ENCODE measurements at regions not wholly inside any gene's neighbourhood (a gene's known extent, or its start where the extent isn't known, plus 50 kb on each side); places are given as distances from the start of the nearest gene placed in this dataset.

GRCh38 chr14:86221755-86222154 lies 691.8 kb downstream of the FLRT2 start:
- Histone ChIP-seq H3K27me3 (ENCODE audit: control insufficient read depth in 1 of 2, insufficient read depth in 2 of 2, low read length in 2 of 2) (no peaks in the 10 kb centered on the region), H2AFZ (ENCODE audit: low read length) (no peak overlapping the region), H4K20me1 (ENCODE audit: insufficient read depth, low read length) (no peaks in the 10 kb centered on the region), H3K9me3 (ENCODE audit: low read length) (peaks cover 37% of the 10 kb centered on the region), H3K9ac (ENCODE audit: insufficient read depth, low read depth, low read length) (no peak overlapping the region), H3K36me3 (replicated peaks in 1 of 2; ENCODE audit: control insufficient read depth in 1 of 2, insufficient read depth in 2 of 2, low read length in 2 of 2) (no peaks in the 10 kb centered on the region), H3K4me1 (ENCODE audit: insufficient read depth, low read length) (no peaks in the 10 kb centered on the region), H3K27ac (ENCODE audit: extremely low read length, insufficient read depth, low read length) (no peak overlapping the region), H3K4me3 (replicated peaks in 1 of 3; ENCODE audit: insufficient read depth in 1 of 3, low read depth in 2 of 3, low read length in 3 of 3) (no peak overlapping the region), H3K4me2 (ENCODE audit: low read depth, low read length) (no peak overlapping the region), H3K79me2 (ENCODE audit: insufficient read depth, low read length) (no peaks in the 10 kb centered on the region)
- CTCF ChIA-PET (ENCODE audit: low intra/inter-chr PET ratio, low total read pairs), result no interaction called here
- ATAC-seq, result no peak
- intact Hi-C loops (cut with micrococcal nuclease; ENCODE audit: unreplicated experiment) (no loop called here), in situ Hi-C loops (cut with HindIII; ENCODE audit: extremely low pct_ligation_motif_present, low pct_unique_long_range_greater_than_20kb) (no loop called here)
- no peak for TF ChIP-seq HOXA3 (CRISPR knock-in tag; IDR thresholded peaks at IDR 0.05)
- TF ChIP-seq ZNF496 (CRISPR knock-in tag; IDR thresholded peaks at IDR 0.05; ENCODE audit: insufficient replicate concordance), result no peak
- TF ChIP-seq YEATS4 (CRISPR knock-in tag; IDR thresholded peaks at IDR 0.05; ENCODE audit: borderline replicate concordance), result no peak
- TF ChIP-seq ZBTB44 (CRISPR knock-in tag; IDR thresholded peaks at IDR 0.05), result no peak
- no peak for TF ChIP-seq KMT2B (CRISPR knock-in tag; IDR thresholded peaks at IDR 0.05)
- no peak for TF ChIP-seq SKIL (CRISPR knock-in tag; IDR thresholded peaks at IDR 0.05; ENCODE audit: borderline replicate concordance)
- no peak for TF ChIP-seq MLX (CRISPR knock-in tag; IDR thresholded peaks at IDR 0.05)
- no peak for TF ChIP-seq ZSCAN22 (CRISPR knock-in tag; IDR thresholded peaks at IDR 0.05)
- TF ChIP-seq KDM5A (IDR thresholded peaks at IDR 0.05; ENCODE audit: borderline replicate concordance, low read length), result no peak
- TF ChIP-seq ZNF567 (CRISPR knock-in tag; IDR thresholded peaks at IDR 0.05; ENCODE audit: borderline replicate concordance), result no peak
- TF ChIP-seq TBP (CRISPR knock-in tag; IDR thresholded peaks at IDR 0.05), result no peak
- no peak for TF ChIP-seq ZNF724P (CRISPR knock-in tag; IDR thresholded peaks at IDR 0.05; ENCODE audit: borderline replicate concordance)
- TF ChIP-seq ZNF225 (CRISPR knock-in tag; IDR thresholded peaks at IDR 0.05), result no peak
- TF ChIP-seq PHB2 (IDR thresholded peaks at IDR 0.05; ENCODE audit: partially characterized antibody), result no peak
- no peak for TF ChIP-seq FOXK2 (IDR thresholded peaks at IDR 0.05)
- WGBS (ENCODE audit: low lambda C conversion rate), result 2% methylated on average over 3 of the region's 3 CpGs
- no TSS peak for BruUV-seq (replicated peaks)
- DNase-seq (ENCODE audit: low spot score), result no peak
- FAIRE-seq, result no peak
- POLR2A ChIA-PET, result no interaction called here
